K562 (cell line): ENCODE measurements at regions not wholly inside any gene's neighbourhood (a gene's known extent, or its start where the extent isn't known, plus 50 kb on each side); places are given as distances from the start of the nearest gene placed in this dataset.

Experiments
- ATAC-seq: fragments of 200-7000 bp; cut with Tn5 transposase; 3 replicates; pipeline ENCODE4 v1.9.1; 2020; ENCODE audit warnings: moderate library complexity
- BruUV-seq: library from RNA; stranded (reverse); fragments of 400-500 nt; replicated peaks from 2 replicates; lab custom pipeline; 2021; lab: Mats Ljungman, UMichigan
- CTCF ChIA-PET: fragments of 300-600 bp; formaldehyde crosslinking; extraction: SDS; loops from one replicate; lab custom pipeline; 2021; ENCODE audit warnings: low intra/inter-chr PET ratio; lab: Yijun Ruan, JAX
- POLR2A ChIA-PET: fragments of 300-600, 350-650 bp; sonication (Branson Sonifier 250); formaldehyde crosslinking; extraction: SDS; loops from one replicate; lab custom pipeline; 2021; ENCODE audit warnings: antibody characterized with exemption, inconsistent platforms; lab: Yijun Ruan, JAX
- DNase-seq, 4 experiments: peaks; one replicate each; pipeline versions ENCODE4 v3.0.0 to v3.0.0-alpha.2; 2011 to 2018; ENCODE audit warnings: low spot score in 3 of 4, mixed read lengths in 3 of 4; ENCODE audit errors: extremely low read depth in 1 of 4
- FAIRE-seq: peaks from 2 replicates; lab custom pipeline; 2011; peaks lifted over from hg19 to GRCh38; lab: Jason Lieb, UNC
- H2AFZ ChIP-seq: 2 replicates; pipeline ENCODE4 v1.6.0; 2011; ENCODE audit warnings: low read depth, low read length, control low read depth, inconsistent platforms
- H3K27ac ChIP-seq: fragments of 200-600 bp; 3 replicates; pipeline ENCODE4 v1.8.0; 2011; ENCODE audit warnings: low read depth, mild to moderate bottlenecking, control low read depth, inconsistent platforms, low read length, moderate library complexity, mixed read lengths; ENCODE audit errors: extremely low read depth
- H3K27me3 ChIP-seq, 2 experiments: fragments of 300-600 bp in 1 of 2; 2 replicates in 1 of 2; 3 replicates in 1 of 2; pipeline versions ENCODE4 v1.6.0 to v1.8.0; 2011; ENCODE audit warnings: inconsistent platforms in 2 of 2, low read length in 2 of 2, mild to moderate bottlenecking in 1 of 2, mixed read lengths in 1 of 2, moderate library complexity in 1 of 2; ENCODE audit not compliant: control insufficient read depth in 2 of 2, insufficient read depth in 2 of 2
- H3K36me3 ChIP-seq: fragments of 300-600 bp; 3 replicates; pipeline ENCODE4 v1.8.0; 2011; ENCODE audit warnings: mild to moderate bottlenecking, low read length, inconsistent platforms; ENCODE audit not compliant: control insufficient read depth, insufficient read depth
- H3K4me1 ChIP-seq, 2 experiments: fragments of 200-600 bp in 1 of 2; replicated peaks in 1 of 2; 2 replicates in 1 of 2; 3 replicates in 1 of 2; pipeline versions ENCODE4 v1.5.1 to v1.8.0; 2011; ENCODE audit warnings: inconsistent platforms in 2 of 2, low read length in 2 of 2, mild to moderate bottlenecking in 1 of 2, mixed read lengths in 1 of 2, moderate library complexity in 1 of 2; ENCODE audit not compliant: control insufficient read depth in 2 of 2, insufficient read depth in 2 of 2
- H3K4me2 ChIP-seq: 2 replicates; pipeline ENCODE4 v1.6.1; 2011; ENCODE audit warnings: low read length, control low read depth, inconsistent platforms, mixed read lengths; ENCODE audit not compliant: insufficient read depth
- H3K4me3 ChIP-seq: fragments of 200-600 bp; sonication (generic), shearing (Covaris generic); 2 replicates; pipeline ENCODE4 v1.5.1; 2016; ENCODE audit warnings: control low read depth, inconsistent platforms
- H3K79me2 ChIP-seq: fragments of 200-600 bp; 3 replicates; pipeline ENCODE4 v1.8.0; 2011; ENCODE audit warnings: low read length, inconsistent platforms; ENCODE audit not compliant: control insufficient read depth, insufficient read depth
- H3K9ac ChIP-seq, 2 experiments: 2 replicates each; pipeline versions ENCODE4 v1.6.0 to v1.6.1; 2011; ENCODE audit warnings: low read depth in 2 of 2, low read length in 2 of 2, control low read depth in 1 of 2, inconsistent platforms in 1 of 2, mild to moderate bottlenecking in 1 of 2, mixed read lengths in 1 of 2; ENCODE audit not compliant: insufficient read depth in 1 of 2
- H3K9me1 ChIP-seq: one replicate; pipeline ENCODE4 v1.6.0; 2011; ENCODE audit warnings: inconsistent platforms, mild to moderate bottlenecking, low read length, moderate library complexity; ENCODE audit not compliant: control insufficient read depth, insufficient read depth
- H3K9me3 ChIP-seq: replicated peaks from 2 replicates; pipeline ENCODE4 v1.5.1; 2011; ENCODE audit warnings: low read depth, low read length, inconsistent platforms; ENCODE audit not compliant: control insufficient read depth, insufficient read depth
- H4K20me1 ChIP-seq: replicated peaks from 2 replicates; pipeline ENCODE4 v1.6.1; 2011; ENCODE audit warnings: low read length, inconsistent platforms, mixed read lengths; ENCODE audit not compliant: control insufficient read depth, insufficient read depth
- E2F8 ChIP-seq: fragments of 450-650 bp; IDR thresholded peaks from 2 replicates; pipeline ENCODE4 v1.7.1; 2018; ENCODE audit warnings: mild to moderate bottlenecking, low read depth; ENCODE audit not compliant: partially characterized antibody
- IFI16 ChIP-seq: fragments of 250-450 bp; sonication (Bioruptor Pico); IDR thresholded peaks from 2 replicates; pipeline ENCODE4 v2.1.2; 2022; ENCODE audit warnings: mild to moderate bottlenecking, inconsistent platforms
- KDM1A ChIP-seq, 2 experiments: fragments of 450-650 bp; IDR thresholded peaks; 2 replicates each; pipeline ENCODE4 v1.6.1; 2016; ENCODE audit warnings: mild to moderate bottlenecking in 2 of 2
- NEUROD1 ChIP-seq: fragments of 150-350 bp; IDR thresholded peaks from 2 replicates; pipeline ENCODE4 v1.6.1; 2014; ENCODE audit warnings: borderline replicate concordance, low read length, low read depth; ENCODE audit not compliant: partially characterized antibody
- RBM14 ChIP-seq: fragments of 200-400 bp; formaldehyde crosslinking; IDR thresholded peaks from 2 replicates; pipeline ENCODE4 v1.6.1; 2018; ENCODE audit warnings: low read depth, mild to moderate bottlenecking, low read length, moderate library complexity, borderline replicate concordance; ENCODE audit not compliant: insufficient read depth
- SIN3B ChIP-seq: fragments of 450-650 bp; IDR thresholded peaks from 2 replicates; pipeline ENCODE4 v1.6.1; 2017; ENCODE audit warnings: low read depth, mild to moderate bottlenecking, moderate library complexity
- ZNF146 ChIP-seq: IDR thresholded peaks from one replicate; pipeline ENCODE4 v1.6.1; 2018; ENCODE audit warnings: missing compliant biosample characterization; ENCODE audit not compliant: unreplicated experiment
- ZNF592 ChIP-seq: fragments of 450-650 bp; IDR thresholded peaks from 2 replicates; pipeline ENCODE4 v1.6.1; 2017; ENCODE audit warnings: antibody characterized with exemption, mild to moderate bottlenecking
- in situ Hi-C: fragments of 300-500 bp; cut with MboI; formaldehyde crosslinking; loops from 4 replicates; pipeline ENCODE4 v1.15.0; 2018; ENCODE audit warnings: inconsistent platforms, mixed read lengths
- intact Hi-C: fragments of 100-400 bp; cut with micrococcal nuclease; formaldehyde crosslinking; loops from 2 replicates; pipeline ENCODE4 v1.14.2; 2022

GRCh38 chr1:222071387-222071786, 329.5 kb upstream of the DUSP10 start (continued):
- no peak for TF ChIP-seq E2F8
- no peak for TF ChIP-seq KDM1A (IDR thresholded peaks at IDR 0.05)

- no peak overlapping the region for H2AFZ ChIP-seq
- BruUV-seq, result no TSS peak
- H3K9me1 ChIP-seq, result no peaks in the 10 kb centered on the region
- no peaks in the 10 kb centered on the region for H4K20me1 ChIP-seq
- H3K36me3 ChIP-seq, result no peaks in the 10 kb centered on the region
- H3K4me2 ChIP-seq, result no peak overlapping the region
- DNase-seq, result no peak
- no peaks in the 10 kb centered on the region for H3K4me1 ChIP-seq
- no peaks in the 10 kb centered on the region for H3K79me2 ChIP-seq
- ChIA-PET CTCF (no interaction called here), POLR2A (no interaction called here)
- TF ChIP-seq IFI16 (CRISPR knock-in tag), result no peak
- TF ChIP-seq SIN3B, result no peak
- TF ChIP-seq RBM14, result no peak
- TF ChIP-seq NEUROD1, result no peak
- TF ChIP-seq ZNF592, result no peak
- TF ChIP-seq ZNF146, result no peak
- in situ Hi-C loops, result no loop called here
- no peaks in the 10 kb centered on the region; the same call in none of the 2 replicates for H3K9me3 ChIP-seq
- intact Hi-C loops, result no loop called here
- no peak for ATAC-seq
- no peak overlapping the region for H3K4me3 ChIP-seq
- no peak overlapping the region for H3K9ac ChIP-seq
- no peak for FAIRE-seq
- H3K27me3 ChIP-seq, result no peaks in the 10 kb centered on the region
- H3K27ac ChIP-seq, result no peak overlapping the region
These were observed 327.0 kb upstream of the DUSP10 start for GRCh38 chr1:222068937-222069336.
